ENCODE measurements at regions not wholly inside any gene's neighbourhood (a gene's known extent, or its start where the extent isn't known, plus 50 kb on each side); places are given as distances from the start of the nearest gene placed in this dataset.

DNA sequence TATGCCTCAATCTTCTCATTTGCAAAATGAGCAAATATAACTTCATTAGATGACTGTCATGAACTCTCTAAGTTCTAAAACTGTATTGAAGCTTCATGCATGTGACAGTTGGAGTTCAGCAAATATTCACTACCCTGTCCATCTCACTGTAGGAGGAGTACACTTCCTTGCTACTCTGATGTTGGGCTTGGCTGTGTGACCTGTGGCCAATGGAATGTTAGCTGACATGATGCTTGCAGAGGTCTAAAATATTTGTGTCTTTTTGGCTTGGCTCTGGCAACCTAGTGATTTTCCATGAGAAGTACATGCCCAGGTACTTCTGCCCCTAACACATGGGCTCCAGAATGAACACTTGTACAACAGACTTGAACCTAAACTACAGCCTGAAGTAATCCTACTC is 203.1 kb upstream of the ANKH start:
- intact Hi-C loops (cut with DNase I) = no loop called here

DNA sequence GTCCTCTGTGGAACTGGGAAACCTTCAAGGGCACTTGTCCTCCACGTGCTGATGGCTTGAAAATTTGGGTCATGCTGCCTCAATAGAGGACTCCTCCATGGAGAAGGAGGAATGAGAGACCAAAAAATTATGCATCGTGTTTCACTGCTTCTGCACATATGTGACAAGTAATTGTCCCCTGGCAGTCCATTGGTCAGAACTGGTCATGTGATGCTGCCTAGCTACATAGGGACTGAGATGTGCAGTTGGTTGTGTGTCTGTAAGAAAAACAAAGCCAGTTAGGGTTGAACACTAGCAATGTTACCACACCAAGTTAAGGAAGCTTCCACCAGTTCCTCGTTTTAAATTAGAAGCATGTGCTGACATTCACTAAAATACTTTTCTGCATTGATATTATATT is 201.9 kb upstream of the ANKH start:
- no peak for DNase-seq (ENCODE audit: extremely low spot score)
- Histone ChIP-seq H3K36me3 (no peaks in the 10 kb centered on the region), H3K27ac (replicated peaks in 1 of 4) (no peak overlapping the region), H3K4me3 (no peak overlapping the region), H3K9me3 (no peaks in the 10 kb centered on the region), H3K4me1 (no peaks in the 10 kb centered on the region), H3K27me3 (no peaks in the 10 kb centered on the region)
- intact Hi-C loops (cut with DNase I) = no loop called here
- TF ChIP-seq POLR2AphosphoS5 (IDR thresholded peaks at IDR 0.05) = no peak
- no peak for TF ChIP-seq POLR2A (IDR thresholded peaks at IDR 0.05; ENCODE audit: low read depth)
- TF ChIP-seq EP300 (IDR thresholded peaks at IDR 0.05) = no peak
- TF ChIP-seq, protein P1, sequence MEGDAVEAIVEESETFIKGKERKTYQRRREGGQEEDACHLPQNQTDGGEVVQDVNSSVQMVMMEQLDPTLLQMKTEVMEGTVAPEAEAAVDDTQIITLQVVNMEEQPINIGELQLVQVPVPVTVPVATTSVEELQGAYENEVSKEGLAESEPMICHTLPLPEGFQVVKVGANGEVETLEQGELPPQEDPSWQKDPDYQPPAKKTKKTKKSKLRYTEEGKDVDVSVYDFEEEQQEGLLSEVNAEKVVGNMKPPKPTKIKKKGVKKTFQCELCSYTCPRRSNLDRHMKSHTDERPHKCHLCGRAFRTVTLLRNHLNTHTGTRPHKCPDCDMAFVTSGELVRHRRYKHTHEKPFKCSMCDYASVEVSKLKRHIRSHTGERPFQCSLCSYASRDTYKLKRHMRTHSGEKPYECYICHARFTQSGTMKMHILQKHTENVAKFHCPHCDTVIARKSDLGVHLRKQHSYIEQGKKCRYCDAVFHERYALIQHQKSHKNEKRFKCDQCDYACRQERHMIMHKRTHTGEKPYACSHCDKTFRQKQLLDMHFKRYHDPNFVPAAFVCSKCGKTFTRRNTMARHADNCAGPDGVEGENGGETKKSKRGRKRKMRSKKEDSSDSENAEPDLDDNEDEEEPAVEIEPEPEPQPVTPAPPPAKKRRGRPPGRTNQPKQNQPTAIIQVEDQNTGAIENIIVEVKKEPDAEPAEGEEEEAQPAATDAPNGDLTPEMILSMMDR (IDR thresholded peaks at IDR 0.05) = no peak
- WGBS = 79% methylated on average over 3 of the region's 3 CpGs

More for the DNA sequence above, 203.1 kb upstream of the ANKH start:
- no peak for DNase-seq (ENCODE audit: extremely low spot score)
- Histone ChIP-seq H3K9me3 (no peaks in the 10 kb centered on the region), H3K4me1 (peaks cover 0 to 7% (median 5%) of the 10 kb centered on the region in 4 donors), H3K27me3 (no peaks in the 10 kb centered on the region), H3K4me3 (no peak overlapping the region), H3K36me3 (no peaks in the 10 kb centered on the region), H3K27ac (replicated peaks in 1 of 4) (no peak overlapping the region)
- TF ChIP-seq POLR2AphosphoS5 (IDR thresholded peaks at IDR 0.05) (no peak), EP300 (IDR thresholded peaks at IDR 0.05) (no peak), POLR2A (IDR thresholded peaks at IDR 0.05; ENCODE audit: low read depth) (no peak)
- TF ChIP-seq, protein P1 (IDR thresholded peaks at IDR 0.05) = no peak

DNA sequence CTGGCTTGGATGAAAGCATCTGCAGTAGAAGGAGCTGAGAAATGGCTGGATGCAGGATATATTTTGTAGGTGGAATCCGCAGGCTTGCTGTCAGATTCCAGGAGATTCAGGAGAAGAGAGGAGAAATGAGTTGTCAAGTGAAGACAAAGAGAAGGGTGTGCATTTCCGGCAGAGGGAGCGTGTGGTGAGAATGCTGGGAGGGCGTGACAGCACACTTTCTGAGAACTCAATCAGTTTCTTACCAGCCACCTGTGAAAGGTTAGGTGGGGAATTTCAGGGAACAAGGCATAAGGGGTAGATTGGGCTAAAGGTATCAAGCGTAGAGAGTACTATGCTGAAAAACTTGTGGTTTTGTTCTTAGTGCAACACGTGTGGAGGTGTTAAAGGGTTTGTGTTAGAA is 199.3 kb upstream of the ANKH start:
- DNase-seq (ENCODE audit: extremely low spot score) = no peak
- H3K9me3 ChIP-seq = no peaks in the 10 kb centered on the region
- no peaks in the 10 kb centered on the region for H3K36me3 ChIP-seq
- H3K4me1 ChIP-seq = no peaks in the 10 kb centered on the region
- TF ChIP-seq POLR2AphosphoS5 (IDR thresholded peaks at IDR 0.05) (no peak), EP300 (IDR thresholded peaks at IDR 0.05) (no peak), POLR2A (IDR thresholded peaks at IDR 0.05; ENCODE audit: low read depth) (no peak)
- TF ChIP-seq, protein P1 (IDR thresholded peaks at IDR 0.05) = no peak
- H3K27me3 ChIP-seq = no peaks in the 10 kb centered on the region
- 81% methylated on average over 6 of the region's 6 CpGs for WGBS
- intact Hi-C loops (cut with DNase I) = no loop called here
- H3K4me3 ChIP-seq = no peak overlapping the region
- no peak overlapping the region for H3K27ac ChIP-seq (replicated peaks in 1 of 4)

DNA sequence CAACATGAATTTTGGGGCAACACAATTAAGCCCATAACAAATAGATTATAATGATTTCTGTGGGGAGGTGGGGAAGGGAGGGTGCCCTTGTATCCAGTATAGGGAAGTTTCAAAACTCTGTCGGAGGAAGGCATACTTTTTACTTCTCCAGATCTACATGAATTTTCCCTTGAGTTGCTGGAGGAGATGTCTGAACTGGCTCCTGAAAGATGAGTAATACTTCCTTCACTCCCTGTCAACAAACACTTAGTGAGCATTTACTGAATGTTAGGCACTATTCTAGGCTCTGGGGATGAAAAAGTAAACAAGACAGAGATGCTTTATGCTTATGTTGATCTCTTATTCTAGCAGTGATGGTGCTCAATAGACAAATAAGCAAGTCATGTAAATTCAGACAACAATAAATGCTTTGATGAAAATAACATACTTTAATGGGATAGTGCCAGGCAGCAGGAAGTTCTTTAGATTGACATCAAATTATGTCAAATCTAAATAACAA is 197.9 kb upstream of the ANKH start:
- WGBS = 79% methylated on average over 1 of the region's 1 CpG
- Histone ChIP-seq H3K4me3 (no peak overlapping the region), H3K4me1 (no peaks in the 10 kb centered on the region), H3K27me3 (no peaks in the 10 kb centered on the region), H3K27ac (replicated peaks in 1 of 4) (no peak overlapping the region), H3K9me3 (no peaks in the 10 kb centered on the region), H3K36me3 (no peaks in the 10 kb centered on the region)
- no peak for DNase-seq (ENCODE audit: extremely low spot score)
- TF ChIP-seq POLR2AphosphoS5 (IDR thresholded peaks at IDR 0.05) = no peak
- intact Hi-C loops (cut with DNase I) = no loop called here

DNA sequence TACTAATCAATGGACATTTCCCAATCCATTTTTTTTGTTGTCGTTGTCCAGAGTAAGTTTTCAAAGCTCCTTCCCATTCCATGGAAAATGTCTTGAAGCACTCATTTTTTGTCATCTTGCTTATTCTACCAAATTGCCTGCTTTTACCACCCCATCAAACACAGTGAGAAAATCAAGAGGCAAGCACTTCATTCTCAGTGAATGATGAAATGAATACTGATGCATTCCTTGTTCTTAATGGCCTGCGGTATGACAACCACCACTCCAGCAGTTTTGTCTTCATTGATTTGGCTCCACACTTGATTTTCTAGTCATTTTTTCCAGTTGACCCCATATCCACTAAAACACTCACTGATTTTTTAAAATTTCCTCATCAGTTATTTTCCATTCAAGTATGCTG is 193.5 kb upstream of the ANKH start:
- Histone ChIP-seq H3K9me3 (no peaks in the 10 kb centered on the region), H3K27ac (replicated peaks in 1 of 4) (no peak overlapping the region), H3K4me3 (no peak overlapping the region), H3K36me3 (no peaks in the 10 kb centered on the region), H3K4me1 (no peaks in the 10 kb centered on the region), H3K27me3 (no peaks in the 10 kb centered on the region)
- no peak for TF ChIP-seq POLR2AphosphoS5 (IDR thresholded peaks at IDR 0.05)
- TF ChIP-seq, protein P1 (IDR thresholded peaks at IDR 0.05) = no peak
- TF ChIP-seq POLR2A (IDR thresholded peaks at IDR 0.05; ENCODE audit: low read depth) = no peak
- TF ChIP-seq EP300 (IDR thresholded peaks at IDR 0.05) = no peak
- no peak for DNase-seq (ENCODE audit: extremely low spot score)
- intact Hi-C loops (cut with DNase I) = no loop called here
- 70% methylated on average over 2 of the region's 2 CpGs for WGBS

Measured in esophagus muscularis mucosa (tissue), 4 donors.